ENCODE measurements at regions not wholly inside any gene's neighbourhood (a gene's known extent, or its start where the extent isn't known, plus 50 kb on each side); places are given as distances from the start of the nearest gene placed in this dataset.

GRCh38 chr12:91772411-91772810, 373.2 kb downstream of the BTG1 start:
- intact Hi-C loops (cut with DNase I) = no loop called here
- no peaks in the 10 kb centered on the region for H3K4me1 ChIP-seq
- H3K27me3 ChIP-seq = no peaks in the 10 kb centered on the region
- H3K9ac ChIP-seq (ENCODE audit: low read depth in 2 of 2, low read length in 2 of 2) = no peak overlapping the region
- no peaks in the 10 kb centered on the region for H3K36me3 ChIP-seq
- no peak for DNase-seq
- no peak for TF ChIP-seq CTCF (IDR thresholded peaks at IDR 0.05)
- H3K27ac ChIP-seq = no peak overlapping the region
- H3K4me3 ChIP-seq = no peak overlapping the region
- H3K9me3 ChIP-seq = no peaks in the 10 kb centered on the region

- no peak overlapping the region for H3K27ac ChIP-seq
- H3K9me3 ChIP-seq = no peaks in the 10 kb centered on the region
- no peaks in the 10 kb centered on the region for H3K27me3 ChIP-seq
- no peak for DNase-seq
- intact Hi-C loops (cut with DNase I) = no loop called here
- no peaks in the 10 kb centered on the region for H3K36me3 ChIP-seq
- H3K9ac ChIP-seq (ENCODE audit: low read depth in 2 of 2, low read length in 2 of 2) = no peak overlapping the region
- no peak for TF ChIP-seq CTCF (IDR thresholded peaks at IDR 0.05)
- no peak overlapping the region for H3K4me3 ChIP-seq
- H3K4me1 ChIP-seq = no peaks in the 10 kb centered on the region
These were observed 375.9 kb downstream of the BTG1 start for GRCh38 chr12:91769736-91770135.

GRCh38 chr12:91767237-91767636, 378.4 kb downstream of the BTG1 start:
- no peaks in the 10 kb centered on the region for H3K9me3 ChIP-seq
- H3K36me3 ChIP-seq = no peaks in the 10 kb centered on the region
- DNase-seq = no peak
- no peak overlapping the region for H3K9ac ChIP-seq (ENCODE audit: low read depth in 2 of 2, low read length in 2 of 2)
- H3K27me3 ChIP-seq = no peaks in the 10 kb centered on the region
- H3K27ac ChIP-seq = no peak overlapping the region
- no peaks in the 10 kb centered on the region for H3K4me1 ChIP-seq
- intact Hi-C loops (cut with DNase I) = no loop called here
- no peak overlapping the region for H3K4me3 ChIP-seq
- no peak for TF ChIP-seq CTCF (IDR thresholded peaks at IDR 0.05)

GRCh38 chr12:91766454-91766853, 379.2 kb downstream of the BTG1 start:
- TF ChIP-seq CTCF (IDR thresholded peaks at IDR 0.05) = no peak
- Histone ChIP-seq H3K36me3 (no peaks in the 10 kb centered on the region), H3K9ac (ENCODE audit: low read depth in 2 of 2, low read length in 2 of 2) (no peak overlapping the region), H3K9me3 (no peaks in the 10 kb centered on the region), H3K27me3 (no peaks in the 10 kb centered on the region), H3K4me3 (no peak overlapping the region), H3K4me1 (no peaks in the 10 kb centered on the region), H3K27ac (no peak overlapping the region)
- no peak for DNase-seq
- intact Hi-C loops (cut with DNase I) = no loop called here

GRCh38 chr12:91763654-91764370, 381.8 kb downstream of the BTG1 start:
- Histone ChIP-seq H3K9me3 (no peaks in the 10 kb centered on the region), H3K4me1 (no peaks in the 10 kb centered on the region), H3K36me3 (no peaks in the 10 kb centered on the region), H3K9ac (ENCODE audit: low read depth in 2 of 2, low read length in 2 of 2) (no peak overlapping the region), H3K27ac (no peak overlapping the region), H3K4me3 (no peak overlapping the region), H3K27me3 (no peaks in the 10 kb centered on the region)
- no peak for DNase-seq
- no peak for TF ChIP-seq CTCF (IDR thresholded peaks at IDR 0.05)
- intact Hi-C loops (cut with DNase I) = no loop called here

Data from colonic mucosa (tissue), 4 donors.